ENCODE measurements at regions not wholly inside any gene's neighbourhood (a gene's known extent, or its start where the extent isn't known, plus 50 kb on each side); places are given as distances from the start of the nearest gene placed in this dataset.

DNA sequence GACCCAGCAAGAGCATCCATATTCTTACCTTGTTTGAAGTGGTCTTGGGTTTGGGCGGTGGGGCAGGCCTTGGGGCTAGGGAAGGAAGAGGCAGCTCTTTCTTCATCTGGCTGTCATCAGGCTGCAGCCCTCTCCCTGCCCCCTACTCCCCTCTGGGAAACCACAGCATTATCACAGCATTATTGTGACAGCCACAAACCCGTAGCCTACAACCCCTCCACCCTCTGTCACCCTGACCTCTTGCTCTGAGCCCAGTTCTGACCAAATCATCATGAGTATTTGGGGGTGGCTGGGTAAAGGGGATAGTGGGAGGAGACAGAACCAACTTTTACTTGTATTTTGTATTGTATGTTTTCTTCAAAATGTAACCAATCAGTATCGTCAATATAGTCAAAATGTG, 94.3 kb upstream of the ARRDC3 start:
- Histone ChIP-seq H3K9me2 (replicated peaks; ENCODE audit: low read depth, low read length) (no peaks in the 10 kb centered on the region), H3K27me3 (ENCODE audit: insufficient read depth, low read length, poor library complexity, severe bottlenecking) (no peaks in the 10 kb centered on the region), H4K20me1 (ENCODE audit: insufficient read depth, low read length, poor library complexity, severe bottlenecking) (no peaks in the 10 kb centered on the region), H3K9ac (ENCODE audit: low read depth, low read length, poor library complexity, severe bottlenecking) (no peak overlapping the region), H3K9me3 (ENCODE audit: insufficient read depth, low read depth, low read length) (no peaks in the 10 kb centered on the region), H3K79me2 (ENCODE audit: insufficient read depth, low read length) (no peaks in the 10 kb centered on the region), H3F3A (ENCODE audit: low read depth) (no peaks in the 10 kb centered on the region), H2AFZ (ENCODE audit: low read length) (no peak overlapping the region), H3K4me3 (ENCODE audit: low read length, poor library complexity, severe bottlenecking) (no peak overlapping the region), H3K4me1 (ENCODE audit: insufficient read depth, low read length, poor library complexity, severe bottlenecking) (no peaks in the 10 kb centered on the region), H3K36me3 (ENCODE audit: insufficient read depth, low read length) (no peaks in the 10 kb centered on the region), H3K4me2 (ENCODE audit: low read depth, low read length, poor library complexity, severe bottlenecking) (no peak overlapping the region)
- TF ChIP-seq, protein P1, sequence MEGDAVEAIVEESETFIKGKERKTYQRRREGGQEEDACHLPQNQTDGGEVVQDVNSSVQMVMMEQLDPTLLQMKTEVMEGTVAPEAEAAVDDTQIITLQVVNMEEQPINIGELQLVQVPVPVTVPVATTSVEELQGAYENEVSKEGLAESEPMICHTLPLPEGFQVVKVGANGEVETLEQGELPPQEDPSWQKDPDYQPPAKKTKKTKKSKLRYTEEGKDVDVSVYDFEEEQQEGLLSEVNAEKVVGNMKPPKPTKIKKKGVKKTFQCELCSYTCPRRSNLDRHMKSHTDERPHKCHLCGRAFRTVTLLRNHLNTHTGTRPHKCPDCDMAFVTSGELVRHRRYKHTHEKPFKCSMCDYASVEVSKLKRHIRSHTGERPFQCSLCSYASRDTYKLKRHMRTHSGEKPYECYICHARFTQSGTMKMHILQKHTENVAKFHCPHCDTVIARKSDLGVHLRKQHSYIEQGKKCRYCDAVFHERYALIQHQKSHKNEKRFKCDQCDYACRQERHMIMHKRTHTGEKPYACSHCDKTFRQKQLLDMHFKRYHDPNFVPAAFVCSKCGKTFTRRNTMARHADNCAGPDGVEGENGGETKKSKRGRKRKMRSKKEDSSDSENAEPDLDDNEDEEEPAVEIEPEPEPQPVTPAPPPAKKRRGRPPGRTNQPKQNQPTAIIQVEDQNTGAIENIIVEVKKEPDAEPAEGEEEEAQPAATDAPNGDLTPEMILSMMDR (conservative IDR thresholded peaks at IDR 0.05; ENCODE audit: low read length): no peak
- no peak for TF ChIP-seq EZH2phosphoT487 (IDR thresholded peaks at IDR 0.05; ENCODE audit: borderline replicate concordance)

DNA sequence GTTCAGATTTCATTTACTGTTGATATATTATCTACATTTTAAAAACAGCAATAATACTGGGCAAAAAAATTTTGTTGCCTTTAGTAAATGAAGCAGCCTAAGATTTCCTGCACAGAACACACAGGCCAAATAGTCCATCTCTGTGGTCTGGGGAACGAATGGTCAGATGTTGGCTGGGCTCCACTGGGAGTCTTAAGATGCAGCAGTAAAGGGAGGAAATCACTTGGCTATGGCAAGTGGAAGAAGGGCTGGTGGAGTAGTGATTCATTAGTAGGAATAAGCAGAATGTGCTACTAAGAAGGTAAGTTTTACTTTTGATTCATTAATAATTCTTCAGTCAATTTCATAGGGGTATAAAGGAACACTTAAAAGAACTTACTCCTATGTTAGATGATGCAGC, 91.1 kb upstream of the ARRDC3 start:
- Histone ChIP-seq H3K4me3 (ENCODE audit: low read length, poor library complexity, severe bottlenecking) (no peak overlapping the region), H2AFZ (ENCODE audit: low read length) (no peak overlapping the region), H4K20me1 (ENCODE audit: insufficient read depth, low read length, poor library complexity, severe bottlenecking) (no peaks in the 10 kb centered on the region), H3F3A (ENCODE audit: low read depth) (no peaks in the 10 kb centered on the region), H3K79me2 (ENCODE audit: insufficient read depth, low read length) (no peaks in the 10 kb centered on the region), H3K4me1 (ENCODE audit: insufficient read depth, low read length, poor library complexity, severe bottlenecking) (no peaks in the 10 kb centered on the region), H3K9ac (ENCODE audit: low read depth, low read length, poor library complexity, severe bottlenecking) (no peak overlapping the region), H3K9me3 (ENCODE audit: insufficient read depth, low read depth, low read length) (no peaks in the 10 kb centered on the region), H3K9me2 (replicated peaks; ENCODE audit: low read depth, low read length) (no peaks in the 10 kb centered on the region), H3K27me3 (ENCODE audit: insufficient read depth, low read length, poor library complexity, severe bottlenecking) (no peaks in the 10 kb centered on the region), H3K4me2 (ENCODE audit: low read depth, low read length, poor library complexity, severe bottlenecking) (no peak overlapping the region), H3K36me3 (ENCODE audit: insufficient read depth, low read length) (no peaks in the 10 kb centered on the region)
- TF ChIP-seq EZH2phosphoT487 (IDR thresholded peaks at IDR 0.05; ENCODE audit: borderline replicate concordance): no peak
- TF ChIP-seq, protein P1 (conservative IDR thresholded peaks at IDR 0.05; ENCODE audit: low read length): no peak

DNA sequence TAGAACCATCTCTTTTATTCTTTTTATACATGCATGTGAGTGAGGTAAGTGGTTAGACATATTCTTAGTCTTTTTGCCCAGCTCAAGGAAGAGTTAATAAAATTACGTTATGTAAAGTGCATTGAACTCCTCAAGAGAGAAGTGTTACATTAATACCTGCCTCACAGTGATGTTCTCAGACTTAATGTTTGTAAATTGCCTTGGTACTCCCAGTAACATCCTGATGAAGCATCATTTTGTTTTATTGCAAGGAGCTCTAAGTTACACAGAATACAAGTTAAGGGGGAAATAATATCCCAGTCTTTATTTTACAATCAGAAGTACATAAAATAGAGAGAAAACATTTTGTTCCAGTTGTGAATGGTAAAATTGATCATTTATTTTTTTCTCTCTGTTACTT, 89.5 kb upstream of the ARRDC3 start:
- H3K9me2 ChIP-seq (replicated peaks; ENCODE audit: low read depth, low read length): no peaks in the 10 kb centered on the region
- no peak overlapping the region for H2AFZ ChIP-seq (ENCODE audit: low read length)
- H3K4me1 ChIP-seq (ENCODE audit: insufficient read depth, low read length, poor library complexity, severe bottlenecking): no peaks in the 10 kb centered on the region
- no peaks in the 10 kb centered on the region for H3K36me3 ChIP-seq (ENCODE audit: insufficient read depth, low read length)
- H4K20me1 ChIP-seq (ENCODE audit: insufficient read depth, low read length, poor library complexity, severe bottlenecking): no peaks in the 10 kb centered on the region
- H3F3A ChIP-seq (ENCODE audit: low read depth): no peaks in the 10 kb centered on the region
- no peaks in the 10 kb centered on the region for H3K9me3 ChIP-seq (ENCODE audit: insufficient read depth, low read depth, low read length)
- no peaks in the 10 kb centered on the region for H3K79me2 ChIP-seq (ENCODE audit: insufficient read depth, low read length)
- no peak overlapping the region for H3K9ac ChIP-seq (ENCODE audit: low read depth, low read length, poor library complexity, severe bottlenecking)
- no peak overlapping the region for H3K4me2 ChIP-seq (ENCODE audit: low read depth, low read length, poor library complexity, severe bottlenecking)
- no peak overlapping the region for H3K4me3 ChIP-seq (ENCODE audit: low read length, poor library complexity, severe bottlenecking)
- TF ChIP-seq, protein P1 (conservative IDR thresholded peaks at IDR 0.05; ENCODE audit: low read length): no peak
- no peak for TF ChIP-seq EZH2phosphoT487 (IDR thresholded peaks at IDR 0.05; ENCODE audit: borderline replicate concordance)
- no peaks in the 10 kb centered on the region for H3K27me3 ChIP-seq (ENCODE audit: insufficient read depth, low read length, poor library complexity, severe bottlenecking)

Measured in Loucy (cell line).